GM18907 (cell line): ENCODE measurements at regions not wholly inside any gene's neighbourhood (a gene's known extent, or its start where the extent isn't known, plus 50 kb on each side); places are given as distances from the start of the nearest gene placed in this dataset.

Experiments
- ATAC-seq: cut with Tn5 transposase; IDR thresholded peaks from one replicate; pipeline ENCODE4 v1.9.1; 2021; ENCODE audit warnings: mild to moderate bottlenecking, moderate library complexity; ENCODE audit not compliant: unreplicated experiment

DNA sequence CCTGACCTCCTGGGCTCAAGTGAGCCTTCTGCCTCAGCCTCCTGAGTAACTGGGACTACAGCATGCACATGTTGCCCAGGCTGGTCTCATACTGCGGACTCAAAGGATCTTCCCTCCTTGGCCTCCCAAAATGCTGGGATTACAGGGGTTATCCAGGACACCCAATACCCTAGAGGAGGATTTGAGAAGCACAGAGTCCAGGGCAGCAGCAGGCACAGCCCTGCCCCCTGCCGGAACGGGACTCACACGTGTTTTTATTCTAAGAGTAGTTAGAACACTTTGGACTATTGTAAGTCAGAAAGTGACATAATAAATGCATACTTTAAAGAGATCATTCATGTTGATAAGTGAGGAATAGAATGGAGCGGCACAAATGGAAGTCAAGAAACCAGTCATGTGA, 80.2 kb downstream of the C6orf118 start:
- ATAC-seq = no peak

DNA sequence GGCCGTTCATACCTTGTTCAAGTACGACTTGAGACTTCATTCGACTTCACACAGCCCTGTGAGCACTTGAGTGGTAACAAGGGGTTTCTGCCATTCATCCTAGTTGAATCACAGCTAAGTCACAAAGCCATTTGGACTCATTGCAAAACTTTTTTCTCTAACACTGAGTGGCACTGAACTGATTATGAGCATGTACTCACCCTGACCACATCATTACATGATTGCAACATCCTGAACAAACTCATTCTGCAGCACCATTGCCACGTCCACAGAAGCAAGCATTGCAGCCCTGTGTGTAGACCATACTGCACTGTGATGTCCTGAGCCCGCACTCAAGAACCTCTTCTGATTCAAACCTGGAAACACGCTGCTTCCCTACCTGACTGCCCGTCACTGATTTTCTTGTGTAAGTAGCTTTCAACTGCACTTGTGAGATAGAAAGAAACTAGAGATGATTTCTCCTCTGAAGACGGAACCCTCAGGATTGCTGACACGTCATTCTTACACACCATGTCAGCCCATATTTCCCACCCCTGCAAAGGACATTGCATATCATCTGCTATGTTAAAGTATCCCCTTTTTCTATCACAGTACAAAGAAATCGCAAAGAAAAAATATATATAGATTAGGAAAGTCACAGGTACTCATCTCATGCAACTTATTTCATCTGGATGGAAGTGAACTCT, 81.6 kb downstream of the C6orf118 start:
- no peak for ATAC-seq

- ATAC-seq = no peak
Observed at GRCh38 chr6:165223736-165224135, 85.7 kb downstream of the C6orf118 start.

DNA sequence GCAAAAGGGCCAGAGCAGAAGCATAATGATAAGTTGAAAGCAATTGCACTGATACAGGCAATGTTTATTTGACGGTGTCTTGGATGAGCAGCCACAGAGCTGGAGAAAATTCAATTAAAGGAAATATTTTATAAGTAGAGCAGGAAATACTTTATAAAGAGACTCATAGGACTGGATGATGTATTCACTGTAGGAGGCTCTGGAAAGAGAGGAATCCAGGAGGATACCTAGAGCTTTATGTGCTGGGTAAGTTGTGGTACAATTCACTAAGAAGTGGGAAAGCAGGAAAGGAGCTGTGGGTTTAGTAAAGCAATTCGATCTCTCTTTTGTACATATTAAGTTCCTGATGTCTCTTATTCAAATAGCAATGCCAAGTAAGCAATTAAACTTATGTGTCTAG, 86.3 kb downstream of the C6orf118 start:
- ATAC-seq = no peak

DNA sequence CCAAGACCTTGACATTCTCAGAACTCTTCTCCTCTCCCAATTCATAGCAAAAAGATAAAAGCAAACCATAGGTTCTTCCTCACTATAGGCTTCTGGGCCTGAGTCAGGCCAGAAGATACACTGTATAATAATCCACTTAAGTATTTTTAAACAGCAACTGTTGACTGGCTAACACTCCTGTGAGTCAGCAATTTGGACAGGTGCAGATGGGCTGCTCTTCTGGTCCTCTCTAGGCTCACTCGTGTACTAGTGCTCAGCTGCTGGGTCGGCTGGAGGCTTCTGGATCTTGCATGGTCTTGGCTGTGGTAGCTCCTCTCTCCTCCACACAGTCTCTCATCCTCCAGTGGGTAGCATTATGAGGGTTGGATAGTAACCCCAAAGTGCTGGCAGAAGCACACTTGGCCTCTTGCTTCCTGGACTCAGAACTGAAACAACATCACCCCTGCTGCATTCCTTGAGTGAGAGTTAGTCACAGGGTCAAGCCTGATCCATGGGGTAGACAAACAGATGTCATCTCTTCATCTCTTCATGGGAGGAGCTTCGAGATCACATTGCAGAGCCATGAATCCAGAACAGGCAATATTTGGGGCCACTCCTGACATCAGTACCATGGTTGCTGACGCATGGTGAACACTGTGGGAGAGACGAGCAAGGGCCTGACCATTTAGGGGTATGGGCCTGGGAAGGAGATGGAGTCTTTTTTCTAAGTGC, 86.9 kb downstream of the C6orf118 start:
- no peak for ATAC-seq

- ATAC-seq = no peak
Observed at GRCh38 chr6:165220045-165220444, 89.4 kb downstream of the C6orf118 start.

DNA sequence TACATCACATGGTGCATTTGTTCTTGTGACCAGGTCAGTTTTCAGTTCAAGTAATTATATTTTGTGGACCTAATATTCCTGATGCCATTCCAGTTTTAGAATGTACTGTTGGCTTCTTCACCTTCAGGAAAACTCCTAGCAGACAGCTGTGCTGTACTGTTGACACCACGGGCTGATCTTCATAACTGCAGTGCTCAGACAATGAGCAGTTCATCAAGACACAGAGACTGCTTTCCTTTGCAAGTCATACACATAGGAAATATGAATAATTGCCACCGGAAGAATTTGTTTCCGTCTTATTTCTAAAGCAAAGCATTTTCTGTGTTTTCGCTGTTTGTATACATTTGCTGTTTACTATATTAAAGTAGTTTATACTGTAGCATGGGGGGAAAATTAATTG, 89.8 kb downstream of the C6orf118 start:
- ATAC-seq = no peak

- ATAC-seq = no peak
Observed at GRCh38 chr6:165218829-165219228, 90.6 kb downstream of the C6orf118 start.

- no peak for ATAC-seq
Observed at GRCh38 chr6:165206798-165207197, 102.6 kb downstream of the C6orf118 start.

DNA sequence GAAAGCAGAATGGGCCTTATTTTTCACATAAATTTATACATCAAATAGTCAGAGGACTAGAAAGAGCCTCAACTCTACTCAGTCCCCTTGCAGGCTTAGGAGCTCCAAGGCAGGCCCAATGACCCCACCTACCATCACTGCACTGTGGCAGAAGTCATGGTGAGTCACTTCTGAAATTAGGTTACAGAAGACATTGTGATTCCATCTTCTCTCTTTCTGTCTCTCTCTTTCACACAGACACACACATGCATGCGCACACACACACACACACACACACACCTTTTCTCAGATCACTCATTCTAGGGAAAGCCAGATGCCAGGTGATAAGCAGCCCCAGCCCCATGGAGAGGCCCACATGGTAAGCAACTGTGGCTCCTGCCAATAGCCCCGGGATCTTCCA, 103.8 kb downstream of the C6orf118 start:
- no peak for ATAC-seq

DNA sequence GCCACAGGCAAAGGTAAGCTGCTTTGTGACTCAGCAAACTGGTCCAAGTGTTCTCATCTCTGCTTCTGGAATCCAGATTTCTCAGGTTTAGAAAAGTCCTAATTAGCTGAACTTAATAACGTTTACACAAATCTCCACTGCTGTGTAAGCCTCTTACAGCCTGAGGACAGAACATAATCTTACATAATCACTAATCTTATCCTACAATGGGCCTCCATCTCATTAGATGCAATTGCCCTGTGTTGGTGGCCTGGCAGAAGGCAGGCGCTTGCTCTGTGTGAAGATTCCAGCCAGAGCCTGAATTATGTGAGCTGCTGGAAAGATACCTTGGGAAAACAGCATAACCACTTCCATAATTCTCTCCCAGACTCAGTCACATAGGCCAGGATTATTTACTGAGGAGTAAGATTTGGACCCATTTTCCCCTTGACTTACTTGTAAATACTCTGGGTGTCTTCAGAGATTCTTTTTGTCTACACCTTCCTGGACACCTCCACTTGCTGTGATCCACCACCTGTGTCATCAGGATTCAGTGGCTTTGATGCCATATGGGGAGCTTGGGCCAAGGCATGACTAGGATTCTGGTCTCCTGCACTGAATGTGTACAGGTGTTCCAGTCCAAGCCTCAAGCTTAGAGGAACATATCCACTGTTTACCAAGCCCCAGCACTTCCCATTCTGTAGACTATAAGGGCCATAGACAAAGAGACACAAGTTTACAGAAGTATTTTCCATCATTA, 104.4 kb downstream of the C6orf118 start:
- ATAC-seq = no peak

DNA sequence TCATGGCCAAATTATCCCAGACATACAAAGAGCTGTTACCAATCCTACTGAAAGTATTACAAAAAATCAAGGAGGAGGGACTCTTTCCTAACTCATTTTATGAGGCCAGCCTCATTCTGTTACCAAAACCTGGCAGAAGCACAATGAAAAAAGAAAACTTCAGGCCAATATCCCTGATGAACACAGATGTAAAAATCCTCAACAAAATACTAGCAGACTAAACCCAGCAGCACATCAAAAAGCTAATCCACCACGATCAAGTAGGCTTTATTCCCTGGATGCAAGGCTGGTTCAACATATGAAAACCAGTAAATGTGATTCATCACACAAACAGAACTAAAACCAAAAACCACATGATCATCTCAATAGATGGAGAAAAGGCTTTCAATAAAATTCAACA, 109.2 kb downstream of the C6orf118 start:
- ATAC-seq = no peak

GRCh38 chr6:165191461-165191860, 117.9 kb downstream of the C6orf118 start:
- ATAC-seq = no peak

- ATAC-seq = no peak
Observed at GRCh38 chr6:165186441-165187205, 122.8 kb downstream of the C6orf118 start.

DNA sequence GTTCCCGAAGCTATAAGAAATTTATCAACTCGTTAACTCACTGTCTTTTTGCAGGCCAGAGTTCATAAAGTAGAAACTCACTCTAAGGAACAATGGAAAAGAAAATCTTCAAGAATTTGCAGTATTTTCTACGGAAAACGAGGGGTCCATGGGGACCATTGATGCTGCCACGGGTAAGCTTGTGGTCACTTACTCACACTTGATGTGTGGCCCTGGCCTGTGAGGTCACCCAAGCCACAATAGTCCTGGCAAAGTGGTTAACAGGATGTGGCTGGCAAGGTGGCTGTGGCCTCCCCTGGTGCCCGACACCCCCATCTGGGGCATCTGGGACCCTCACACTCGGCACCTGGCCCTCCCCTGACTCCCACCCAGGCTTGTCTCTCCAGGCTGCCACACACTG, 123.4 kb downstream of the C6orf118 start:
- no peak for ATAC-seq

DNA sequence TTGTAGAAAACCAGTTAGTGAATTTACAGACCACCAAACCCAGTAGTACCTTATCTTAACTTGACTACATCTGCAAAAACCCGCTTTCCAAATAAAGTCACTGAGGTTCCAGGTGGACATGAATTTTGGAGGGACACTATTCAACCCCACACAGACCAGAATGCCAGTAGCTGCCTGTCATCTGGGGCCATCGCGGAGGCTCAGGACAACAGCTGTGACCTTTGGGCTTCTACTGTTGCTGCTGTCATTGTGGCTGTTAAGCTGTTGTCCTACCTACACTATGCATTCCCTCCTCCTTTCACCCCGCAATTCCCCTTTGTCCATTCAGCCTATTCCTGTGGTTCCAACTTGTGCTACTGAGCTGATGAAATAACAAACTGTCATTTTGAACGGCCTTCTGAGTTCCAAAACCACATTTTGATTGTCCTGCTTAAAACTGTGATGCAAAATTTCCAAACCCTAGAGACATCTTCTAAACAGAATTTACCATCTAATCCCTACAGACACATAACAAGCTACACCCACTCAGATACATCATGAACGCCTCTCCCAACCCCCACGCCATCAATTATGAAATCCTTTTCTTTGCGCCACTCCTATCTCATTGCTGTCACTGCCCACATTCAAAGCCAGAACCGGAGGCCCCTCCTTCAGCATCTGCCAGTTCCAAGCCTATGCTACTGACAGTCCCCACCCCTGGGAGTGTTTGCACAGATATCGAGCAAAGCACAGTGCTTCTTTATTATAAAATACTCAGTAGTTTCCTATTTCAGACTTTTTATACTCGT, 125.0 kb downstream of the C6orf118 start:
- no peak for ATAC-seq

- no peak for ATAC-seq
Observed at GRCh38 chr6:165183496-165184140, 125.8 kb downstream of the C6orf118 start.

DNA sequence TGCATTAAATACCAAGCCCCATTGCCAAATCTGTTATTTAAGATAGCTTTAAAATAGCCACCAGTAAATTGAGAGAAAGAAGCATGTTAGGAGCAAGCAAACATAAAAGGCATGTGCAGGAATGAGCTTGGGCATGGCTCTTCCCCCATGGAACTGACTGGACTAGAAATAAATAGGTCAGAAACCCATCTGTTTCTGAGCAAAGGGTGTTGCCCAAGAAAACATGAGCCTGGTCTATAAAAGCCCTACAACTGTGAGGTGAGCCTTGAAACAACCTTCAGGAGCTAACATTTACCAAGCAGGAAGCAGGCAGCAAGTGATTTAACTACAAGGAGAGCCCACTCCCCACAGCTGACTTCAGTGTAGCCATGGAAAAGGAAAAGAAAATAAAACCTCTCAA, 126.3 kb downstream of the C6orf118 start:
- no peak for ATAC-seq

GRCh38 chr6:165181951-165182414, 127.4 kb downstream of the C6orf118 start:
- no peak for ATAC-seq

- no peak for ATAC-seq
Observed at GRCh38 chr6:165178056-165178455, 131.3 kb downstream of the C6orf118 start.
